SHP77 treated with DMSO at 0.1 percent for 48 hours (cell line): ENCODE measurements at regions not wholly inside any gene's neighbourhood (a gene's known extent, or its start where the extent isn't known, plus 50 kb on each side); places are given as distances from the start of the nearest gene placed in this dataset.
"Not testable (repeated sequence)": the region's sequence is repeated elsewhere in the genome, so short reads cannot be mapped to it uniquely, and the experiment has no call there.

ENCODE experiments used
- DNase-seq: peaks from one replicate; lab custom pipeline; 2025; lab: John Stamatoyannopoulos, UW

DNA sequence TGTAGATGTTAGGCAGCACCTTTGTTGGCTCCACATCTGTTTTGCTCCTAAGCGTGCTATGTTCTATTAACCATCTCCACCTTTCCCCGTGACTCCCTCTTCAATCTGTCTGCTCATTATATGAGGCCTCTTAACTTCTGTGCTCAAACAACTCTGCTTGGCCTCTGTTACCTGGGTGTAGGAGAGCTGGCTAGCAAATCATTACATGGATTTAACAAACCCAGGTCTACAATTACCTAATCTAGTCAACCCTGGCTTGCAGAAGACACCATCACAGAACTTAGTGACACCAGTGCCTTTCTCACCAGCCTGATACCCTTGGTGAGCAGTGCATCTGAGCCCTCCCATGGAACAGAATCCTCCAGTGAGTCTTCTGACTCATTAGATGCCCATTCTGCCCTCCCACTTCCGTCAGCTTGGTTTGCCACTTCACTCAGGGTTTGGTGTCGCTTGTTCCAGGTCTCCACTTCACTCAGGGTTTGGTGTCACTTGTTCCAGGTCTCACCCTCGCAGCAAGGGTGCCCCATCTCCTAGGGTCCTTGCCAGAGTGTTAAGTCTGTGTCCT is 92.0 kb upstream of the KIF26B start:
- no peak for DNase-seq

DNA sequence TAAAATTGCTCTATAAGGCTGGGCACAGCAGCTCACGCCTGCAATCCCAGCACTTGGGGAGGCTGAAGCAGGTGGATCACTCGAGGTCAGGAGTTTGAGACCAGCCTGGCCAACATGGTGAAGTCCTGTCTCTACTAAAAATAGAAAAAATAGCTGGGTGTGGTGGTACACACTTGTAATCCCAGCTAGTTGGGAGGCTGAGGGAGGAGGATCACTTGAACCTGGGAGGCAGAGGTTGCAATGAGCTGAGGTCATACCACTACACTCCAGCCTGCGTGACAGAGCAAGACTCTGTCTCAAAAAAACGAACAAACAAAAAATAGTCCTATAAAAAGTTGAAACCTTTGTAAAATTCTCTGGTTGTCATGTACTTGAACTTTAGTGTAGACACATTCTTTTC is 93.0 kb upstream of the KIF26B start:
- not testable (repeated sequence) for DNase-seq

DNA sequence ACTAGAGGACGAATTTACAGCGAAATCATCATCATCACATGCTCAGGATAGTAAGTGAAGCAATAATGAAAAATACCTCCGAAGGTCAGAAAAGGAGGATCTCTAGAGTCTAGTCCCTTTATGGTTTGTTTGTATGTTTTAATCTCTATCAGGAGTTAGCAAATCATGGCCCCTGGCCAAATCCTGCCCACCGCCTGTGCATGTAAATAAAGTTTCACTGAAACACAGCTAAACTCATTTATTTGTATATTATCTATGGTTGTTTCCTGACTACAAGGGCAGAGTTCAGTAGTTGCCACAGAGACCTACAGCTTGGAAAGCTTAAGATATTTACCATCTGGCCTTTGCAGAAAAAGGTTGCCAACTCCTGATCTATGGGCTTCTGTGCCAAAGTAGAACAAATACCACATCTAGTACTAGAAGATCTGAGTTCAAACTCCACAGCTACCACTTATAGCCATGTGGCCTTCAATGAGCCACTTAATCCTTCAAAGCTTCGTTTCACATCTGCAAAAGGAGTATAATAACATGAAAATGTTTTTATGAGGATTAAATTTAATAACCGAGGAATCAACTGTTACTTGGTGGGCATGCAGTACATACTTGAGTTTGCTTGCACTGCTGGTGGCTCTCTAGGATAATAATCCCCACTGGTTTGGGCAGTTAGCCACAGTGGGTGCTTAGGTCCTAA is 94.0 kb upstream of the KIF26B start:
- no peak for DNase-seq

DNA sequence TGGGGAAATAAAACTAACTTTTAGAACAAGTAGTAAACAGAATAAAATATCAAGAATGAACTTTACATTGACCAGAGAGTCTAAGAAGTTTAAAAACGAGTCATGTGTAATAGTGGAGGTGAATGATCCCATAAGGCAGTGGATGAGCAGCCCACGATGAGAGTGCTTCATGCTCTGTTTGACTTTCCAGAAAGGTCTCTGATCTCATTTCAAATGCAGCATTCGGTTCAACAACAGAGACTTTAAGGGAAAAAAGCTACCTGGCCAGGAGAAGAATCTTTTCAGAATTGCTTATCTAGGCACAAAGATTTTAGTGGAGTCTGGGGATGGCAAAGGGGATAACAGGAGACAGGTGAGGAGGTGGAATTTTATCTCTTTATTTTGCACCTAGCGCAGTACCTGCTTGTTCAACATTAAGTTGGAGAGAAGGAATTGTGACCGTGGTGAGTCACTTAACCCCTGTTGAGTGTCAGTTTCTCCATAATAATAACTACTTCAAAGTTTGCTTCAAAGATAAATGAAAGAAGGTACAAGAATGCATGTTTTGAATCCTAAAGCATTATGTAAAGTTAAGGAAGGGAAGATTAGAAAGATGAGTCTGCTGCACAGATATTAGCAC is 94.9 kb upstream of the KIF26B start:
- no peak for DNase-seq

DNA sequence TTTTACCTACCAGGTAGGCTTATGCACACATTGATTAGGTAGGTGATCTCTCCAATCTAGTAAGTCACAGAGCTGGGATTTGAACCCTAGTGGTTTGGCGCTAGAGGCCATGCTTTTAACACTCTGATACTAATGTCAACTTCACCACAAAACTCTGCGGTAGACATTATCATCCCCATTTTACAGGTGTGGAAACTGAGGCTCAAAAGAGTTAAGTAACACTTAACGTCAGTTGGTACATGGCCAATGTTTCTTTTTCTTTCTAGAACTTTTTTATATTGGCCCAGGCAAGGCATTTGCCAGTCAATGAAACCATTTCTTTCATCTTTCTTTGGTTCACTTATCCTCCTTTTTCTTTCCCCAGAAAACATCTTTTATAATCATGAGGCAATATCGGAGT is 95.9 kb upstream of the KIF26B start:
- DNase-seq = no peak

DNA sequence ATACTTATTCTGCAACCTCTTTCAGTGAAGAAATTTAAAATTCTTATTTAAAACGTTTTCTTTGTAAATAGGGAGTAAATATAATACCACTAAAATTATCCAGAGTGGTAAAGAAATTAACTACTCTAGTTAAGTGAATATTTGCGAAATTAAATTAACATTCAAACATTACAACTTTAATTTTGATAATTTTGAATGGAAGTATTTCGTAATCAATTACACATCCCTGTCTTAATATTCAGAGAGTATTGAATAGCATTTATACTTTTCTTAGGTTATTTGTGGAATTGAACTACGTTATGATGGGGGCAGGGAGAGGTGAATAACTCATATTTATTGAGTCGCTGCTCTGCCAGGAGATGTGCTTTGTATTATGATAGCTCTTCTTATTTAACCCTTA is 96.3 kb upstream of the KIF26B start:
- DNase-seq = no peak

DNA sequence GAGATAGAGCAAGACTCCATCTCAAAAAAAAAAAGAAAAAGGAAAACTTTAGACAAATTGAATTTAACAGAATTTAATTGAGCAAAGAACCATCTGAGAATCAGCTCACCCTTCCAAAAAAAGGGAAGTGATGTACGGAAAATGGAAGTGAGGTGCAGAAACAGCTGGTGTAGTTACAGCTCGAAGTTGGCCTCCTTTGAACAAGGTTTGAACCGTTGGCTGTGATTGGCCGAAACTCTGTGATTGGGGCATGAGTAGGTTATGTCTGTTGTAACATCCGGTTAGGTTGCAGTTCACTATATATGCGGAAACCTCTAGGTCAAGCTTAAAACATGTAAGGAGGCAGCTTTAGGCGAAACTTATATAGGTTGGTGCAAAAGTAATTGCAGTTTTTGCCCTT is 97.9 kb upstream of the KIF26B start:
- no peak for DNase-seq

DNA sequence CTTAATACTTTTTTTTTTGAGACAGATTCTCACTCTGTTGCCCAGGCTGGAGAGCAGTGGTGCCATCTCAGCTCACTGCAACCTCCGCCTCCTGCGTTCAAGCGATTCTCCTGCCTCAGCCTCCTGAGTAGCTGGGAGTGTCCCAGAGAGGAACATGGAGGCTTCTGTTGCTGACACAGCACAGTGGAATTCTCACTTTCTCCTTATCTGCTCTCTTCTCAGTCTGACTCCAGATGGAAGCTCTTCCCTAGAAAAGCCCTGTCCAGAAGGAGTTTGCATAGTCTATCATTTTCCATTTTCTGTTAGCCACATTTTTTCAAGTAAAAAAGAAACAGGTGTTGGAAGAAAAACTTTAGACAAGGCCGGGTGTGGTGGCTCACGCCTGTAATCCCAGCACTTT is 98.5 kb upstream of the KIF26B start:
- not testable (repeated sequence) for DNase-seq

DNA sequence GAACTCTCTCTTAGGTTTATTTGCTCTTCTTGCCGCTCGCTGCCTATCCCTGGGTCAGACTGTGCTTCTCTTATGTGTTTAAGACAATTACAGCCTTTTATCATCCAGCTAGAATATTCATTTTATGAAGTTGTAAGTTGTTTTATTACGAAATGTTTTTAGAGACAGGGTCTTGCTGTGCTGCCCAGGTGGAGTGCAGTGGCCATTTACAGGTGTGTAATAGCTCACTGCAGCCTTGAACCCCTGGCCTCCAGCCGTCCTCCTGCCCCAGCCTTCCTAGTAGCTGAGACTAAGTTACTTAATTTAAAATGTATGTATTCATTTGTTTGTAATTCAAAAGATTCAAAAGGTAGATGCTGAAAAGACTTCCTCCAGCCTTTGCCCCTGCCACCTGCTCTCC is 99.0 kb upstream of the KIF26B start:
- DNase-seq = no peak

DNA sequence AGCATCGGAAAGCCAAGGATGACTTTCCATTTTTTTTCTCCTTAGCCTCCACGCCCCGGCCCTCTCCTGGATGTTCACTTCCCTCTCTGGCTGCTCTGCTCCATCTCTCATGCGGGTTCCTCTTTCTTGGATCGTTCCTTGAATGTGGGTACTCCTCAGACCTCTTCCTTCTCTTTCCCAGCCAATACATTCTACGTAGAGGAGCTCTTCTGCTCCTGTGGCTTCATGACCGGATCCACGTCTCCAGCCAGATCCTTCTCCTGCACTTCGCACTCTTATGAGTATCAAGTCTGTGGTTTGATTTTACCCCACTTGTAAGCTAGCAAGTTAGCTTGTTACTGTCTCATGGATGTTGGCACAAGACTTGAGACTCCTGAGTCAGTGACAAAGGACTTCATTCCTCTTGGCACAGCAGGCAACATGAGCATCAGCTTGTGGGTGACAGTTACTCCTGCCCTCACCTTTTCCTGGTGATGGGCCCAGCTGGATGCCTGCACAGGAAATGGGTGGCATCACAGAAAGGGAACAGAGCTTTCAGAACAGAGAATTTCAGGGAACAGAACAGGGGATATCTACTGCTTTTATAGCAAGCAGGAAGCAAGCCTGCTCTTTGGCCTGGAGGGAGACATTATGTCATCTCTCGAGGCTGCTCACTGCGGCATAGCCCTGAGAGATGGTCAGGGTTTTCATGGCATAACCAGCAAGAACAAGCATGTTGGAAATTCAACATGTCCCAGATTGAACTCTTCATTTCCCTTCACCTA is 100.1 kb upstream of the KIF26B start:
- no peak for DNase-seq

DNA sequence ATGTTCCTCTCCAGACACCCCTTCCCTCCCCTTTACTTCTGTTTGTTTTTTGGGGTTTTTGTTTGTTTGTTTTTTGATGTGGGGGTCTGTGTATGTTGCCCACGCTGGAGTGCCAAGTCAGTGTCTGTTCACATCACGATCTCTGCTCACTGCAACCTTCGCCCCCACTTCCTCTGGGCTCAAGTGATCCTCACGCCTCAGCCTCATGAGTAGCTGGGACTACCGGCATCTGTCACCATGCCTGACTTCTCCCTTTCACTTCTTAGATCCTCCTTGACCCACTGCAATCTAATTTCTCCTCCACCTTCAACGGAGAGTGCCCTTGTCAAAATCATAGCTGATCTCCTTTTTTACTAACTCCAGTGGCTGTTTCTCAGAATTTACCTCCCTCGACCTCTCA is 100.7 kb upstream of the KIF26B start:
- no peak for DNase-seq

DNA sequence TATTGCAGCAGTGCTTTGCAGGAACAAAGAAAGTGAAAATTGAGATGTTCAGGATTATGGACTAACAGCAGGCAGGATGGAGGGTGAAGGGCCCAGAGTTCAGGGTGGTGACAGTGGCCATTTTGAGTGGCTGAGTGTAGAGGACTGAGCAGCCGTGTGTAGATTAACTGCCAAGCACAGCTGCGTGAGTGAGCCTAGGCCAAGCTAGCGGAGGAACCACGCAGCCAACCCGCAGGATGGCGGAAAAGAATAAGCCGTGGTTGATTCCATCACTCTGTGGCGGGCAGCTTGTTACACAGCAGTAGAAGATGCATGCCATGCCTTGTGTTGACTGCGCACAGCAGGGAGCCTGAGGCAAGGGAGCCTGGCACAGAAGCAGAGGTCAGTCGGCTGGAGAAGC is 102.5 kb upstream of the KIF26B start:
- no peak for DNase-seq

DNA sequence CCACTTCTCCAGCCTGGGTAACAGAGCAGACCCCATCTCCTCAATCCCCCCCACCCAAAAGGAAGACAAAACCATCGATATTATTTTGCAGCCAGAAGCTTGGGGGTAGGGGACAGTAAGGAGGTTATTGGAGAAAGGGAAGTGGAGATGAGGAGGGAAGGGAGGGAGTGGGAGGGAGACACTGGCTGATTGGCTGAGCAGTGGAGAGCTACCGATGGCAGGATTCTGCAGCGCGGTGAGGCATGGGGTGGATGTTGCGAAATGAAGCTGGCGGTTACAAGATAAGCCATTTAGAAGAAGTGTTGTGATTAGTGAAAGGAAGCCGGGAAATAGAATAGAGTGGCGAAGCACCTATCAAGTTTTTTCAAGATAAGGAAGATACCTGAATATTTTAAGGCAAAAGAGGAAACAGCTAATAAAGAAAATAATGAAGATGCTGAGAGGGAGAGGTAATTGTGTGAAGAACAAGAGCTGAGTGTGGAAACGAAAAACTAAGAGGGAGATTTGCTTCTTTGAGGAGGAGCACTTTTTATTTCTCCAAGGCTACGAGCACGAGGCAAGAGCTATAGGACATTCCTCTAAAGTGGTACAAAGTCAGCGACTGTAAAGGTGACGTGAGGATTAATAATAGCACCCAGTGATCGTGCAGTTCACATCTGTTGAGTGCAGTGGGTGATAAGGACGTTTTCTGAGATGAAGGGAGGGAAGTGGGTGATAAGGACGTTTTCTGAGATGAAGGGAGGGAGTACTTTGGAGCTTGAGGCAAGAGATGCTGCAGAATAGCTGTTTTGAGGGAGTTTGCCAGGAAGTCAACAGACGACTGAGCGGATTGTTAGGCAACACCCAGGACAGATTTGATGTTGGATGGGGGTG is 103.2 kb upstream of the KIF26B start:
- no peak for DNase-seq

DNA sequence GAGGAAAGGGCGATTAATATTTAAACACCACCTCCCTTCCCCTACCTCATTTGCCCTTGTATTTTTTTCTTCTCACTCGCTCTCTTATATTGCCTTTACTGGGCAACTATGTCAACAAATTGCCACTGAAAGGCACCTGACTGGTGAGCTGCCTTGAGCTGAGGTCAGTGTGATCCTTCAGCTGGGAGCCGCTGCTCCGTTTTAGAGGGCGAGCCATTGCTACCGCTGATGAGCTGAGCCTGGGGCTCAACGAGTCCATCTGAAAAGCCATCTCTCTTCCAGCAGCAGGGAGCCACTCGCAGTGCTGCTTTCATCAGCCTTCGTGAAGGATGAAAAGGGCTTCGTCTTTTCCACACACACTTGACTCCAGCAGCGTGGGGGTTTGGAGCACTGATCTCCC is 108.0 kb upstream of the KIF26B start:
- no peak for DNase-seq

DNA sequence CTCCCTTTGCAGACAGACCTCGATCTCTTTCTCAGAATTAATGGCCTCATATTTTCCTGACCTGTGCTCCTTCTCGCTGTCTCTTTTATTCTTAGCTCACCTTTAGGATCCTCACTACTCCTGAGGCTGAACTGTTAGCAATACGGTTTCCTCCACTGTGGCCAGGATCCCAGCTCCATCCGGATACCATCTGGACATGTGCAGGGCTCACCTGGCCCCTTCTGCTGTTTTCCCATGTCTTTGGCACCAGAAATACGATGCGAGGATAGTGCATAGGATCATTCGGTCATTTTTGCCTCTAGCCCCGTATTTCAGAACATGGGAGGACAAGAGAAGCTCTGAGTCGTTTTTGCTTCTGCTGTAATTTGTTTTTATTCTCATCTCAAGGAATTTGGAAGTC is 108.5 kb upstream of the KIF26B start:
- no peak for DNase-seq

DNA sequence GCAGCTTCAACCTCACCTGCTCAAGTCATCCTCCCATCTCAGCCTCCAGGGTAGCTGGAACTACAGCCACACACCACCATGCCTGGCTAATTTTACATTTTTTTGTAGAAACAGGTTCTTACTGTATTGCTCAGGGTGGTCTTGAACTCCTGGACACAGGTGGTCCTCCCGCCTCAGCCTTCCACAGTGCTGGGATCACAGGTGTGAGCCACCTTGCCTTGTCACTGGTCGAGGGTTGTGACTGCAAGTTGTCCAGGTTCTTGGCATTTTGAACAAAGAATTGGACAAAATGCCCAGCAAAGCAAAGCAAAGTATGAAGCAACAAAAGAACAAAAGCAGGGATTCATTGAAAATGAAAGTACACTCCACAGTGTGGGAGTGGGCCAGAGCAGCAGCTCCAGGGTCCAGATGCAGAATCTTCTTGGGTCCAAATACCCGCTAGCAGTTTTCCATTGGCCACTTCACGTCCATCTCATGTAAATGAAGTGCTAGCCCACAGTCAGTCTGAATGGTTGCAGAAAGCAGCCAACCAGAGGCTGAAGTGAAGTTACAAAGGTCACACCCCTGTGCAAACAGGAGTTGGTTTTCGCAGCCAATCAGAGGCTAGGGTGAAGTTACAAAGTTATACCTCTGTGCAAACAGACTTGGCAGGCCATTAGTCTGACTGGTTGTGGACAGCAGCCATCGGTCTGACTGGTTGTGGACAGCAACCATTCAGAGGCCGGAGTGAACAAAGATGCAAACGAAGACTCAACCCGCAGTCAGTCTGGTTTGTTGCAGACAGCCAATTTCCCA is 109.5 kb upstream of the KIF26B start:
- no peak for DNase-seq

DNA sequence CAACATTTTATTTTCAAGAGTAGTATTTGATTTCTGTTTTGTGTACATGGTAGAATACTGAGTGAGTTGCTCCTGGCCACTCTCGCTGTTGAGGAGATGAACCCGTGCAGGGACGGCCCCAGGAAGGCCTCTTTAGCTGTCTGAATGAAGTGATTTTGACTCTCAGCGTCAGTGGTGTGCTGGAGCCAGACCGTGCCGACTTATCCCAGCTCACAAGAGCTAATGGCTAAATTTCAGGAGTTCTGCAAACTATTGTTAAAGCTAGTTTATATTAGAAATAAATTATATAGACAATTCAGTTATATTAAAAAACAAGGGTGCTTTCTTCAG is 111.2 kb upstream of the KIF26B start:
- no peak for DNase-seq

DNA sequence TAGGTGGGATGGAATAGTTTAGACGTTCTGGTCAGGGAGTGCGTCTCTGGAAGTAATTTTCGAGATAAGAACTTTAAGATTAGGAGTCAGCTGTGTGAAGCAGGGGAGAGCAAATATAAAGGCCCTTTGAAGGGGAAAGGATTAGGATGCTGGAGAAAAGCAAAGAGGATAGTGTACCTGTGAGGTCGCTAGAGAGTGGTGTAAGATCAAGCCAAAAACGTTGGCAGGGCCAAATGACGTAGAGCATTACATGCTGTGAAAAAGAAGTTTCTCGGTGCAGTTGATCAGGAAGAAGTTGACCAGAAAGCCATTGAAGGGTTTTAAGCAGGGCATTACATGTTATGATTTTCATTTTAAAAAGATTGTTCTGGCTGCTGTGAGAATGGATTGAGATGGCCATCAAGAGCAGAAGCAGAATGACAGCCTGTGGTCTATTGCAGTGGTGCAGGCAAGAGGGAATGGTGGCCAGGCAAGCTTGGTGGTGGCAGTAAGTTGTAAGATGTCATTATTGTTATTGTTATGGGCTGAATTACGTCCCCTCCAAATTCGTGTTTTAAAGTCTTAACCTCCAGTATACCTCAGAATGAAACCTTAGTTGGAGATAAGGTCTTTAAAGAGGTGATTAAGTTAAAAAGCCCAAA is 113.6 kb upstream of the KIF26B start:
- DNase-seq = no peak

DNA sequence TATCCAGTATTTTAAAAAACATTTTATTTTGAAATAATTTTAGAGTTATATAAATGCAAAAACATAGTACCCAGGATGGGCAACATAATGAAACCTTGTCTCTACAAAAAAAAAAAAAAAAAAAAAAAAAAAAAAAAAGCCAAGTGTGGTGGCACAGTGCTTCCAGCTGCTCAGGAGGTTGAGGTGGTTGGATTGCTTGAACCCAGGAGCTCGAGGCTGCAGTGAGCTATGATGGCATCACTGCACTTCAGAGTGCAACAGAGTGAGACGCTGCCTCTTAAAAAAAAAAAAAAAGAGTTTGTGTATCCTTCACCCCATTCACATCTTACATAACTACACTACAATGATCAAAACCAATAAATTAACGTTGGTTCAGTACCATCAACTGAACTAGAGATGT is 115.6 kb upstream of the KIF26B start:
- DNase-seq = no peak

DNA sequence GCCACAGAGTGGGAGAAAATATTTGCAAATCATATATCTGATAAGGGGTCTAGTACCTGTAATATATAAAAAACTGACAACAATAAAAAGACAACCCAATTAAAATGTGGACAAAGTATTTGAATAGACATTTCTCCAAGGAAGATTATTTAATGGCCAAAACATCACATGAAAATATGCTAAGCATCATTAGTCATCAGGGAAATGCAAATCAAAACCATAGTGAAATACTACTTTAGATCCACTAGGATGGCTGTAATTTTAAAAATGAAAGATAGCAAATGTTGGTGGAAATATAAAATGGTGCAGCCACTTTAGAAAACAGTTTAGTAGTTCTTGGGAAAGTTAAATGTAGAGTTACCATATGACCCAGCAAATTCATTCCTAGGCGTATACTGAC is 118.7 kb upstream of the KIF26B start:
- no peak for DNase-seq

DNA sequence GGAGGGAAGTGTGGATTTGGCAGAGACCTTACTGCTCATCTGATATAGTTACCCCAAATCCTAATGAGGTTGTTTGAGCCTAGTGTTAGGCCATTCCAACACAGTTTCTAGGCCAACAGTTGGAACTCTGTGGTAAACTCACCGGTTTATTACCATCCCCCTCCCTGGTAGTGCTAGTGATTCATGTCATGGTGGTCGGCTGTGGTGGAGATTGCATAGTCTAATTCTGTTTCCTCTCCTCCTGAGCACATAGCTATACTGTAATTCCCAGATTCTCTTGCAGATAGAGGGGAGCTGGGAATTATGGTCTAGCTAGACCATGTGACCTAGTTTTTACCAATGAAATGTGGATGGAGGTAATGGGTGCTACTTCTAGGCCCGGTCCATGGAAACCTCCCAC is 123.7 kb upstream of the KIF26B start:
- no peak for DNase-seq
